ENCODE measurements at regions not wholly inside any gene's neighbourhood (a gene's known extent, or its start where the extent isn't known, plus 50 kb on each side); places are given as distances from the start of the nearest gene placed in this dataset.

- TF ChIP-seq POLR2A (IDR thresholded peaks at IDR 0.05; ENCODE audit: low read depth, low read length) = no peak
- TF ChIP-seq POLR2AphosphoS5 (IDR thresholded peaks at IDR 0.05; ENCODE audit: low read depth, low read length) = no peak
- TF ChIP-seq TAF1 (IDR thresholded peaks at IDR 0.05; ENCODE audit: low read depth, low read length) = no peak
- TF ChIP-seq POU2F2 (IDR thresholded peaks at IDR 0.05; ENCODE audit: low read depth, low read length) = no peak
- TF ChIP-seq SPI1 (IDR thresholded peaks at IDR 0.05; ENCODE audit: low read depth, low read length) = no peak
Observed at GRCh38 chr2:41940060-41940744, 107.6 kb upstream of the PKDCC start.
